Right lobe of liver (tissue), 6 donors: ENCODE measurements at regions not wholly inside any gene's neighbourhood (a gene's known extent, or its start where the extent isn't known, plus 50 kb on each side); places are given as distances from the start of the nearest gene placed in this dataset.

Experiments
- ATAC-seq, 4 donors: fragments of 200-7000 bp; cut with Tn5 transposase; one replicate each; pipeline ENCODE4 v1.9.1; 2020; ENCODE audit warnings: mild to moderate bottlenecking in 4 of 4, moderate library complexity in 4 of 4
- DNase-seq, 3 donors: peaks; one replicate each; pipeline ENCODE4 v3.0.0-alpha.2; 2020
- H3K27ac ChIP-seq, 3 donors: fragments of 200-600 bp; one replicate each; pipeline ENCODE4 v1.8.0; 2022
- H3K27me3 ChIP-seq, 2 donors: fragments of 200-600 bp; one replicate each; pipeline ENCODE4 v1.8.0; 2022
- H3K36me3 ChIP-seq, 4 donors: fragments of 200-600 bp; sonication (generic) in 1 of 4; one replicate each; pipeline versions ENCODE4 v1.5.1 to v1.8.0; 2017 to 2022; ENCODE audit warnings: control low read depth in 1 of 4
- H3K4me1 ChIP-seq, 4 donors: fragments of 200-600 bp; sonication (generic) in 1 of 4; one replicate each; pipeline versions ENCODE4 v1.5.1 to v1.8.0; 2017 to 2022; ENCODE audit warnings: control low read depth in 1 of 4
- H3K4me3 ChIP-seq, 3 donors: fragments of 200-600 bp; one replicate each; pipeline ENCODE4 v1.8.0; 2022
- H3K9me3 ChIP-seq, 4 donors: fragments of 200-600 bp; sonication (generic) in 1 of 4; one replicate each; pipeline versions ENCODE4 v1.5.1 to v1.8.0; 2017 to 2022; ENCODE audit warnings: control low read depth in 1 of 4
- POLR2A ChIP-seq: fragments of 450-650 bp; IDR thresholded peaks from one replicate; pipeline ENCODE4 v1.6.1; 2017; ENCODE audit warnings: antibody characterized with exemption, mild to moderate bottlenecking
- WGBS: methylation state at CpG from one replicate; pipeline ENCODE4 v1.1.6; 2018; ENCODE audit warnings: low coverage, low lambda C conversion rate; ENCODE audit not compliant: insufficient coverage; ENCODE audit errors: missing lambda C conversion rate; 5-methylcytosine and 5-hydroxymethylcytosine counted together
- intact Hi-C, 2 donors: fragments of 100-400 bp; cut with DNase I; formaldehyde crosslinking; loops; one replicate each; pipeline versions ENCODE4 v1.11.2 to v1.14.1; 2022
- TF ChIP-seq, protein P1 (sequence below), 4 donors: fragments of 200-600 bp in 3 of 4; fragments of 450-650 bp in 1 of 4; IDR thresholded peaks; one replicate each; pipeline versions ENCODE4 v1.5.1 to v1.8.0; 2016 to 2022; ENCODE audit warnings: antibody characterized with exemption in 4 of 4, mild to moderate bottlenecking in 2 of 4
- donor health status: DM: no; HTN: yes; CAD: no.
- donor health status: DM: no; HTN: no; CAD: no.
- donor health status: DM: no; HTN: no; CAD: no.
- donor health status: DM: no; HTN: yes; CAD: no.
- donor health status: DM: no; HTN: yes; CAD: no.

DNA sequence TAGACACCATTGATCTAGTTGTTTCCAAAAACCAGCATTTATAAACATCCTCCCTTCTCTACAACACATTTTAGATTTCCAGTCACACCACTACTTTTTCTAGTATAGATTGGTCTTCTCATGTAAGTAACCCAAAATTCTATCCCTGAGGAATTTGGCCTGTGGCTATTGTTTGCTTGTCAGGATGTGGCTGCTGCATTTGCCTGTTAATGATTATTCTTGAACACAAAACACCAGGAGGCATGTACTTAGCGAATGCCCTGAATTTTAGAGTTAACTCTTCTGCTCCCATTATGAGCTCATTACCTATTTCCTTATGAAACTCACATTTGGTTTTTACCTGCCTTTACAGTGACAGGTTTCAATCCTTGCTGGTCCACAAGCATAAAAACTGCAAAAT, 102.0 kb upstream of the FSTL5 start:
- ATAC-seq = no peak
- Histone ChIP-seq H3K9me3 (no peaks in the 10 kb centered on the region), H3K36me3 (no peaks in the 10 kb centered on the region), H3K4me3 (no peak overlapping the region), H3K4me1 (no peaks in the 10 kb centered on the region), H3K27me3 (no peaks in the 10 kb centered on the region), H3K27ac (no peak overlapping the region)
- intact Hi-C loops = no loop called here
- DNase-seq = no peak
- TF ChIP-seq POLR2A = no peak
- WGBS = 17% methylated on average over 1 of the region's 1 CpG

DNA sequence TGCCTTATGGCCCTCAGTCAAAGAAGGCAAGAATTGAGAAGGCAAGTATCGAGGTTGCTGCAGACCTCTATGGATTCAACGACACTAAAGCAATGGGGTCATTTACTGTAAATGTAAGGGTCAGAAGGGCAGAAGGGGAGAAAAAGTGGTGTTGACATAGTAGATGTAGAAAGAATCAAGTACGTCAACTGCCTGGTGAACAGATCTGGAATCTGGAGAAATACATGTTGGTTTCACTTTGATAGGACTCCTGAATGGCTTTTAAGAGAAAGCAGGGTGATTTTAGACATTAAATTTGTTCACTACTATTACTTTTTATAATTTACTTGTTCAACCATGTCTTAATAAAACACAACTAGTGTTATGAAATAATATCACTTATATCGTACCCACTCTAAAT, 81.3 kb upstream of the FSTL5 start:
- 39% methylated on average over 4 of the region's 4 CpGs for WGBS
- no peaks in the 10 kb centered on the region for H3K36me3 ChIP-seq
- no peaks in the 10 kb centered on the region for H3K4me1 ChIP-seq
- H3K9me3 ChIP-seq = no peaks in the 10 kb centered on the region
- H3K27ac ChIP-seq = no peak overlapping the region
- intact Hi-C loops = no loop called here
- TF ChIP-seq POLR2A = no peak
- TF ChIP-seq, protein P1, sequence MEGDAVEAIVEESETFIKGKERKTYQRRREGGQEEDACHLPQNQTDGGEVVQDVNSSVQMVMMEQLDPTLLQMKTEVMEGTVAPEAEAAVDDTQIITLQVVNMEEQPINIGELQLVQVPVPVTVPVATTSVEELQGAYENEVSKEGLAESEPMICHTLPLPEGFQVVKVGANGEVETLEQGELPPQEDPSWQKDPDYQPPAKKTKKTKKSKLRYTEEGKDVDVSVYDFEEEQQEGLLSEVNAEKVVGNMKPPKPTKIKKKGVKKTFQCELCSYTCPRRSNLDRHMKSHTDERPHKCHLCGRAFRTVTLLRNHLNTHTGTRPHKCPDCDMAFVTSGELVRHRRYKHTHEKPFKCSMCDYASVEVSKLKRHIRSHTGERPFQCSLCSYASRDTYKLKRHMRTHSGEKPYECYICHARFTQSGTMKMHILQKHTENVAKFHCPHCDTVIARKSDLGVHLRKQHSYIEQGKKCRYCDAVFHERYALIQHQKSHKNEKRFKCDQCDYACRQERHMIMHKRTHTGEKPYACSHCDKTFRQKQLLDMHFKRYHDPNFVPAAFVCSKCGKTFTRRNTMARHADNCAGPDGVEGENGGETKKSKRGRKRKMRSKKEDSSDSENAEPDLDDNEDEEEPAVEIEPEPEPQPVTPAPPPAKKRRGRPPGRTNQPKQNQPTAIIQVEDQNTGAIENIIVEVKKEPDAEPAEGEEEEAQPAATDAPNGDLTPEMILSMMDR (IDR thresholded peaks at IDR 0.05) = no peak
- ATAC-seq (peak in 1 of 4 donors; percentile 30), DNase-seq (no peak)
- H3K4me3 ChIP-seq = no peak overlapping the region
- H3K27me3 ChIP-seq = no peaks in the 10 kb centered on the region

DNA sequence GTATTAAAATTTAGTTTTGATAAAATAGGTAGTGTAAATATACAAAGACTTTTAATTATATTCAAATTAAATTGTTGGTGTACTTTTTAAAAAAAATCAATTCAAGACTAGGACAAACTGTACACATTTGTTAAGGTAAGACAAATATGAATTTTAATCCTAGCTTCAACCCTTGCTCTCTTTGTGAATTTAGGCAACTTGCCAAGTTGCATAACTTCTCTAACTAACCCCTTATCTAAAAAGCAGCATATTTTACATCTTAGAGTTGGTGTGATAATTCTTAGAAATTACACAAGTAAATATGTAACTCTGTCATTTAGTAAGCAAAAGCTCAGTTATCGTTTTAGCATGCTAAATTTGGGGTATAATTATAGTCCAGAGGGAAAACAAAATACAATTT, 78.1 kb upstream of the FSTL5 start:
- H3K27ac ChIP-seq = no peak overlapping the region
- intact Hi-C loops = no loop called here
- no peaks in the 10 kb centered on the region for H3K36me3 ChIP-seq
- no peak for DNase-seq
- H3K4me3 ChIP-seq = no peak overlapping the region
- H3K9me3 ChIP-seq = no peaks in the 10 kb centered on the region
- TF ChIP-seq, protein P1 (IDR thresholded peaks at IDR 0.05) = no peak
- no peak for TF ChIP-seq POLR2A
- 3% methylated on average over 1 of the region's 1 CpG for WGBS
- ATAC-seq = peak in 1 of 4 donors; percentile 73
- H3K4me1 ChIP-seq = no peaks in the 10 kb centered on the region
- H3K27me3 ChIP-seq = no peaks in the 10 kb centered on the region

DNA sequence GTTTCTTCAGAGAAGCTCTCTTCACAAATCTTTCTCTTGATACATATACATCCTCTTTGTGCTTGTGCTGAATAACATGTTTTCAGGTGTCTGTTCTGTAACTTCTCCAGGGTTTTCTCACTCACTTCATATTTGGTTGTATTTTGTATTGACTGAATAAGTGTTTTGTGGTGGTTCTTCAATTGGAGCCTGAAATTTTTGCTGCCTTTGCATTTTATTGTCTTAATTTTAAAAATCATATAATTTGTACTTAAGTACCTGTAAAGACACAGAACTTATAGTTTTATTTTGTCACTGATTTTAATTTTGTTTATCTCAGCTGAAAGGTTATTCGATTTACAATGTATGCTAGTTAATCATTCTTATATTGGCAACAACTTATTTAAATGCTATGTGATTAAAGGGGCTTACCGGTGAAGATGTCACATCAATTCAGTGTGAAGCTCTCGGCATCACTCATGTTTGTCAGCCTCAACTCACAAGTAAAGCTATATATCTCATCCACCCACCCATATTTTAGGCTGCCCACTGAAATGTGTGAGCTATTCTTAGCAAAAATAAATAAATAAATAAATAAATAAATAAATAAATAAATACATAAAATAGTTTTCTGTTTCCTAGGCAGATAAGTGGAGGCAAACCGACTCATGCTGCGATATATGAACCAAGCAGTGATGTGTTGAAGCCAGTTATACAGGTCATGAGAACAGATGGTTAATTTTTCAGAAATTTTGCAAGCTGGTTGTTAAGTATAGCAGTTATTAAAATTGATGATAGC, 76.4 kb upstream of the FSTL5 start:
- Histone ChIP-seq H3K4me1 (no peaks in the 10 kb centered on the region), H3K36me3 (no peaks in the 10 kb centered on the region), H3K9me3 (no peaks in the 10 kb centered on the region), H3K4me3 (no peak overlapping the region), H3K27me3 (no peaks in the 10 kb centered on the region), H3K27ac (no peak overlapping the region)
- TF ChIP-seq, protein P1 (IDR thresholded peaks at IDR 0.05) = no peak
- no peak for TF ChIP-seq POLR2A
- WGBS = 87% methylated on average over 5 of the region's 5 CpGs
- DNase-seq (no peak), ATAC-seq (no peak)
- intact Hi-C loops = no loop called here

DNA sequence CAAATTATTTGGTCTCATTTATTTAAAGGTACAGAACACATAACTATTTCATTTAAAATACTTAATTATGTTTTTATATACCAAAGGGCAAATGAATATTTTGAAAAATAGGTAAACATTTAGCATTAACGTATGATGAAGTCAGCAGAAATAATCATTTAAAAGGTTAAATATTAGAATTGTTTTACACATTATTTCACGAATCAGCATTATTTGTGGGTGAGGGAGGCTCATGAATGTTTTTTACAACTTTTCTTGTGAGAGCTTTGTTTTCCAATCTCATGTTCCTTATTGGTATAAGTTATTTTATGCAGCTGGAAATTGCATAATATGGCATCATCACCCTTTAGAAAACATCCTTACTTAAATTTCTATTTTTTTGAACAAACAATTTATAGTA, 73.9 kb upstream of the FSTL5 start:
- Histone ChIP-seq H3K27ac (no peak overlapping the region), H3K36me3 (no peaks in the 10 kb centered on the region), H3K4me1 (no peaks in the 10 kb centered on the region), H3K4me3 (no peak overlapping the region), H3K27me3 (no peaks in the 10 kb centered on the region), H3K9me3 (no peaks in the 10 kb centered on the region)
- ATAC-seq = no peak
- intact Hi-C loops = no loop called here
- TF ChIP-seq, protein P1 (IDR thresholded peaks at IDR 0.05) = no peak
- TF ChIP-seq POLR2A = no peak
- WGBS = 54% methylated on average over 2 of the region's 2 CpGs
- no peak for DNase-seq
